PC-9 (cell line): ENCODE measurements at regions not wholly inside any gene's neighbourhood (a gene's known extent, or its start where the extent isn't known, plus 50 kb on each side); places are given as distances from the start of the nearest gene placed in this dataset.

Experiments used
- CTCF ChIP-seq: fragments of 200-600 bp; sonication (generic); conservative IDR thresholded peaks from 2 replicates; pipeline ENCODE4 v1.6.1; 2017; ENCODE audit warnings: mixed run types, antibody characterized with exemption, mild to moderate bottlenecking, moderate library complexity
- EZH2 ChIP-seq: fragments of 200-600 bp; sonication (generic); IDR thresholded peaks from 2 replicates; pipeline ENCODE4 v1.8.0; 2017; ENCODE audit warnings: antibody characterized with exemption, low read depth

GRCh38 chr5:159416438-159416837 lies 86.2 kb upstream of the IL12B start:
- TF ChIP-seq CTCF (no peak), EZH2 (no peak)
